ENCODE measurements at regions not wholly inside any gene's neighbourhood (a gene's known extent, or its start where the extent isn't known, plus 50 kb on each side); places are given as distances from the start of the nearest gene placed in this dataset.

GRCh38 chr3:153284282-153284938 is 122.4 kb downstream of the RAP2B start (continued):
- TF ChIP-seq CTCF (IDR thresholded peaks at IDR 0.05 in 2 of 3, conservative IDR thresholded peaks at IDR 0.05 in 1 of 3; ENCODE audit: borderline replicate concordance in 1 of 3, insufficient read depth in 1 of 3, low read depth in 2 of 3, low read length in 2 of 3) (no peak), EZH2phosphoT487 (IDR thresholded peaks at IDR 0.05; ENCODE audit: borderline replicate concordance) (no peak), ZNF274 (IDR thresholded peaks at IDR 0.05; ENCODE audit: low read depth, low read length) (no peak)

GRCh38 chr3:153285194-153285641 is 123.2 kb downstream of the RAP2B start:
- H3K9ac ChIP-seq (ENCODE audit: low read length) = no peak overlapping the region
- no TSS peak for BruUV-seq (replicated peaks)
- POLR2A ChIA-PET = no interaction called here
- H3K4me3 ChIP-seq (replicated peaks in 1 of 2; ENCODE audit: low read depth in 1 of 2, low read length in 2 of 2) = no peak overlapping the region
- H3K9me3 ChIP-seq (ENCODE audit: control insufficient read depth in 1 of 2, insufficient read depth in 1 of 2, low read depth in 1 of 2, low read length in 2 of 2) = no peaks in the 10 kb centered on the region
- H3K4me1 ChIP-seq (ENCODE audit: control insufficient read depth in 1 of 2, insufficient read depth in 2 of 2, low read length in 2 of 2) = peaks cover 9 to 28% of the 10 kb centered on the region in 2 experiments; a peak in 3 of 4 replicates
- H3K9me2 ChIP-seq (ENCODE audit: insufficient read depth) = no peaks in the 10 kb centered on the region
- TF ChIP-seq SP1 (IDR thresholded peaks at IDR 0.05; ENCODE audit: low read depth) = no peak
- TF ChIP-seq RAD21 (IDR thresholded peaks at IDR 0.05; ENCODE audit: low read depth) = no peak
- TF ChIP-seq JUND (IDR thresholded peaks at IDR 0.05) = no peak
- no peak for TF ChIP-seq ATF3 (IDR thresholded peaks at IDR 0.05)
- TF ChIP-seq MAX (IDR thresholded peaks at IDR 0.05) = no peak
- no peak for TF ChIP-seq CTCF (IDR thresholded peaks at IDR 0.05 in 2 of 3, conservative IDR thresholded peaks at IDR 0.05 in 1 of 3; ENCODE audit: borderline replicate concordance in 1 of 3, insufficient read depth in 1 of 3, low read depth in 2 of 3, low read length in 2 of 3)
- no peak for TF ChIP-seq ZFX (IDR thresholded peaks at IDR 0.05)
- TF ChIP-seq EZH2phosphoT487 (IDR thresholded peaks at IDR 0.05; ENCODE audit: borderline replicate concordance) = no peak
- TF ChIP-seq POLR2A (IDR thresholded peaks at IDR 0.05; ENCODE audit: borderline replicate concordance, extremely low read depth, insufficient read depth, insufficient read length) = no peak
- no peak for TF ChIP-seq ZNF274 (IDR thresholded peaks at IDR 0.05; ENCODE audit: low read depth, low read length)
- no peak for TF ChIP-seq YY1 (IDR thresholded peaks at IDR 0.05; ENCODE audit: extremely low read depth, insufficient replicate concordance, low read depth, low read length)
- TF ChIP-seq CEBPB (IDR thresholded peaks at IDR 0.05; ENCODE audit: low read depth) = no peak
- no peaks in the 10 kb centered on the region for H3K79me2 ChIP-seq (ENCODE audit: insufficient read depth, low read length)
- CTCF ChIA-PET = interaction anchor here (1.9 kb wide), 1 partner anchor 242 kb away, joined by 5 read pairs; no protein-coding TSS in a partner anchor
- RAD21 ChIA-PET (ENCODE audit: low non-redundant PET in 1 of 2, low total read pairs in 2 of 2, uncharacterized antibody in 2 of 2, unreplicated experiment in 2 of 2) = no interaction called here
- H4K20me1 ChIP-seq (ENCODE audit: insufficient read depth) = no peaks in the 10 kb centered on the region
- ATAC-seq = peak; percentile 67
- peak overlapping the region; percentile 16; the same call in 1 of the 2 replicates for H3K4me2 ChIP-seq (ENCODE audit: low read length)
- H3K36me3 ChIP-seq (ENCODE audit: control insufficient read depth in 1 of 2, insufficient read depth in 2 of 2, low read length in 2 of 2) = no peaks in the 10 kb centered on the region
- no peak for DNase-seq (ENCODE audit: low read depth, low spot score)
- H3K27me3 ChIP-seq (ENCODE audit: insufficient read depth, low read length) = no peaks in the 10 kb centered on the region
- no peak overlapping the region for H3K27ac ChIP-seq (ENCODE audit: low read depth, low read length)
- intact Hi-C loops (cut with micrococcal nuclease) = no loop called here
- H2AFZ ChIP-seq (ENCODE audit: low read depth, low read length, poor library complexity, severe bottlenecking) = peak overlapping the region; percentile 34

Data from HCT116 (cell line).